Smooth muscle cell (in vitro differentiated cells): ENCODE measurements at regions not wholly inside any gene's neighbourhood (a gene's known extent, or its start where the extent isn't known, plus 50 kb on each side); places are given as distances from the start of the nearest gene placed in this dataset.
A peak's percentile ranks its signal among the peaks of the same experiment; 100 is the strongest.

Source experiments
- DNase-seq: peaks from one replicate; lab custom pipeline; 2025; ENCODE audit not compliant: unreplicated experiment; lab: John Stamatoyannopoulos, UW
- H2AFZ ChIP-seq: fragments of 200-600 bp; sonication (generic); 2 replicates; pipeline ENCODE4 v1.6.0; 2016; ENCODE audit warnings: antibody characterized with exemption, low read depth, mild to moderate bottlenecking
- H3F3A ChIP-seq: fragments of 200-600 bp; sonication (generic); 2 replicates; pipeline ENCODE4 v1.6.0; 2017; ENCODE audit warnings: antibody characterized with exemption, low read depth
- H3K27ac ChIP-seq: fragments of 200-600 bp; sonication (generic); 2 replicates; pipeline ENCODE4 v1.5.1; 2016; ENCODE audit warnings: low read depth, mild to moderate bottlenecking
- H3K27me3 ChIP-seq: fragments of 200-600 bp; sonication (generic); 2 replicates; pipeline ENCODE4 v1.6.1; 2016; ENCODE audit warnings: low read depth, mild to moderate bottlenecking
- H3K36me3 ChIP-seq: fragments of 200-600 bp; sonication (generic); 2 replicates; pipeline ENCODE4 v1.5.1; 2016; ENCODE audit warnings: low read depth
- H3K4me1 ChIP-seq: fragments of 200-600 bp; sonication (generic); 2 replicates; pipeline ENCODE4 v1.5.1; 2016; ENCODE audit warnings: low read depth
- H3K4me2 ChIP-seq: fragments of 200-600 bp; sonication (generic); 2 replicates; pipeline ENCODE4 v1.6.0; 2016; ENCODE audit warnings: mild to moderate bottlenecking
- H3K4me3 ChIP-seq: fragments of 200-600 bp; sonication (generic); 2 replicates; pipeline ENCODE4 v1.5.1; 2016; ENCODE audit warnings: mild to moderate bottlenecking
- H3K79me2 ChIP-seq: fragments of 200-600 bp; sonication (generic); 2 replicates; pipeline ENCODE4 v1.6.0; 2016; ENCODE audit warnings: low read depth, mild to moderate bottlenecking
- H3K9ac ChIP-seq: fragments of 200-600 bp; sonication (generic); 2 replicates; pipeline ENCODE4 v1.6.0; 2016; ENCODE audit warnings: low read depth
- H3K9me3 ChIP-seq: fragments of 200-600 bp; sonication (generic); replicated peaks from 2 replicates; pipeline ENCODE4 v1.5.1; 2016; ENCODE audit warnings: low read depth
- H4K20me1 ChIP-seq: fragments of 200-600 bp; sonication (generic); 2 replicates; pipeline ENCODE4 v1.6.0; 2016; ENCODE audit warnings: low read depth
- WGBS: methylation state at CpG from one replicate; pipeline ENCODE4 v1.1.7; 2016; ENCODE audit warnings: low lambda C conversion rate; 5-methylcytosine and 5-hydroxymethylcytosine counted together
- TF ChIP-seq, protein P1 (sequence below): fragments of 200-600 bp; sonication (generic); IDR thresholded peaks from 2 replicates; pipeline ENCODE4 v1.5.1; 2017; ENCODE audit warnings: borderline replicate concordance, mild to moderate bottlenecking, antibody characterized with exemption; ENCODE audit not compliant: insufficient read depth, poor library complexity, severe bottlenecking

GRCh38 chr2:199602896-199603717 lies 145.4 kb upstream of the SATB2 start:
- Histone ChIP-seq H3K4me2 (peak overlapping the region; percentile 61), H3K27ac (no peak overlapping the region), H3K9me3 (no peaks in the 10 kb centered on the region), H2AFZ (no peak overlapping the region), H3F3A (peaks cover 11% of the 10 kb centered on the region), H4K20me1 (no peaks in the 10 kb centered on the region), H3K36me3 (no peaks in the 10 kb centered on the region), H3K9ac (no peak overlapping the region), H3K4me1 (no peaks in the 10 kb centered on the region), H3K4me3 (no peak overlapping the region), H3K79me2 (no peaks in the 10 kb centered on the region), H3K27me3 (no peaks in the 10 kb centered on the region)
- DNase-seq = no peak
- 77% methylated on average over 15 of the region's 15 CpGs for WGBS
- TF ChIP-seq, protein P1, sequence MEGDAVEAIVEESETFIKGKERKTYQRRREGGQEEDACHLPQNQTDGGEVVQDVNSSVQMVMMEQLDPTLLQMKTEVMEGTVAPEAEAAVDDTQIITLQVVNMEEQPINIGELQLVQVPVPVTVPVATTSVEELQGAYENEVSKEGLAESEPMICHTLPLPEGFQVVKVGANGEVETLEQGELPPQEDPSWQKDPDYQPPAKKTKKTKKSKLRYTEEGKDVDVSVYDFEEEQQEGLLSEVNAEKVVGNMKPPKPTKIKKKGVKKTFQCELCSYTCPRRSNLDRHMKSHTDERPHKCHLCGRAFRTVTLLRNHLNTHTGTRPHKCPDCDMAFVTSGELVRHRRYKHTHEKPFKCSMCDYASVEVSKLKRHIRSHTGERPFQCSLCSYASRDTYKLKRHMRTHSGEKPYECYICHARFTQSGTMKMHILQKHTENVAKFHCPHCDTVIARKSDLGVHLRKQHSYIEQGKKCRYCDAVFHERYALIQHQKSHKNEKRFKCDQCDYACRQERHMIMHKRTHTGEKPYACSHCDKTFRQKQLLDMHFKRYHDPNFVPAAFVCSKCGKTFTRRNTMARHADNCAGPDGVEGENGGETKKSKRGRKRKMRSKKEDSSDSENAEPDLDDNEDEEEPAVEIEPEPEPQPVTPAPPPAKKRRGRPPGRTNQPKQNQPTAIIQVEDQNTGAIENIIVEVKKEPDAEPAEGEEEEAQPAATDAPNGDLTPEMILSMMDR = no peak

DNA sequence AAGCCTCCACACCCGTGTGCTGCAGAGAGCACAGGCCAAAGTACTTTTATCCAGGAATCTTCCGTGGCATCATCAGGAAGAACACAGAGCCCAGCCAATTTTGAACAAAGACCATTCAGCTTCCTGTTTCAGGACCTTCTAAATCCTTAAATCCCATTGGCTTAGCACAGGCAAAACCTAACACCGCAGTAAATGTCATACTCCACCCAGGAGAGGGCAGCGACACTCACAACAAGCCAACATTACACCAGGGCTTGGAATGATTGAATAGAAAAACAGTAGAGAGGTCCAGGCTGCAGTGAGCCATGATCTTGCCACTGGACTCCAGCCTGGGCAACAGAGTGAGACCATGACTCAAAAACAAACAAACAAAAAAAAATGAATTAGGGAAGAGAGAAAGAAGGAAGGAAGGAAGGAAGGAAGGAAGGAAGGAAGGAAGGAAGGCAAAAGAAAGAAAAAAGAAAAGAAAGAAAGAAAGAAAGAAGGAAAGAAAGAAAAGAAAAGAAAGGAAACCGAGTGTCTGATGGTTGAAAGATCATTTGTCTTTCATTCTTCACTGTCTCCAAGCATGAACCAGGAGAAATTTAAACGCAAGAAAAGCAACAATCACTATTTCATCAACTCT lies 144.6 kb upstream of the SATB2 start:
- H3K9me3 ChIP-seq = no peaks in the 10 kb centered on the region
- H3K79me2 ChIP-seq = no peaks in the 10 kb centered on the region
- H3K36me3 ChIP-seq = no peaks in the 10 kb centered on the region
- H3K9ac ChIP-seq = no peak overlapping the region
- TF ChIP-seq, protein P1 = no peak
- peaks cover 11% of the 10 kb centered on the region for H3F3A ChIP-seq
- H3K27me3 ChIP-seq = no peaks in the 10 kb centered on the region
- no peak overlapping the region for H3K27ac ChIP-seq
- no peaks in the 10 kb centered on the region for H4K20me1 ChIP-seq
- no peak overlapping the region for H3K4me2 ChIP-seq
- DNase-seq = no peak
- H3K4me3 ChIP-seq = no peak overlapping the region
- no peak overlapping the region for H2AFZ ChIP-seq
- no peaks in the 10 kb centered on the region for H3K4me1 ChIP-seq
- WGBS = 38% methylated on average over 6 of the region's 6 CpGs

GRCh38 chr2:199596549-199596948 lies 138.8 kb upstream of the SATB2 start:
- Histone ChIP-seq H3K9ac (no peak overlapping the region), H3K4me1 (no peaks in the 10 kb centered on the region), H3K79me2 (no peaks in the 10 kb centered on the region), H3F3A (no peaks in the 10 kb centered on the region), H4K20me1 (no peaks in the 10 kb centered on the region), H3K27ac (no peak overlapping the region), H3K36me3 (no peaks in the 10 kb centered on the region), H3K27me3 (no peaks in the 10 kb centered on the region), H3K4me2 (no peak overlapping the region), H2AFZ (no peak overlapping the region), H3K4me3 (no peak overlapping the region), H3K9me3 (no peaks in the 10 kb centered on the region)
- WGBS = 47% methylated on average over 1 of the region's 1 CpG
- TF ChIP-seq, protein P1 = peak; percentile 31
- DNase-seq = no peak
